Activated naive CD8-positive, alpha-beta T cell treated with anti-CD3 and anti-CD28 coated beads, Interleukin-2, amount 10 ng/mL, durations not matched to agents 7 days and 5 days (primary cell): ENCODE measurements at regions not wholly inside any gene's neighbourhood (a gene's known extent, or its start where the extent isn't known, plus 50 kb on each side); places are given as distances from the start of the nearest gene placed in this dataset.

Experiments
- ATAC-seq: fragments of 150-1000 bp; cut with Tn5 transposase; one replicate; pipeline ENCODE4 v1.10.0; 2021; ENCODE audit warnings: low read depth, moderate library complexity
- POLR2A ChIA-PET: fragments of 350-600 bp; sonication (Branson Sonifier 250); formaldehyde crosslinking; loops from one replicate; lab custom pipeline; 2021; ENCODE audit warnings: antibody characterized with exemption; lab: Charles Lee
- DNase-seq: peaks from one replicate; pipeline ENCODE4 v3.0.0; 2021
- H3K27ac Mint-ChIP-seq: one replicate; pipeline ENCODE4 v1.8.0; 2022; ENCODE audit warnings: mild to moderate bottlenecking, mixed read lengths
- H3K27me3 Mint-ChIP-seq: one replicate; pipeline ENCODE4 v1.8.0; 2022; ENCODE audit warnings: mild to moderate bottlenecking, moderate library complexity, mixed read lengths
- H3K36me3 Mint-ChIP-seq: one replicate; pipeline ENCODE4 v1.8.0; 2021; ENCODE audit warnings: mild to moderate bottlenecking, mixed read lengths
- H3K4me1 Mint-ChIP-seq: one replicate; pipeline ENCODE4 v1.8.0; 2021; ENCODE audit warnings: mixed read lengths
- H3K4me3 Mint-ChIP-seq: one replicate; pipeline ENCODE4 v1.8.0; 2022; ENCODE audit warnings: mild to moderate bottlenecking, moderate library complexity, mixed read lengths
- H3K9me3 Mint-ChIP-seq: one replicate; pipeline ENCODE4 v1.8.0; 2021; ENCODE audit warnings: mixed read lengths

DNA sequence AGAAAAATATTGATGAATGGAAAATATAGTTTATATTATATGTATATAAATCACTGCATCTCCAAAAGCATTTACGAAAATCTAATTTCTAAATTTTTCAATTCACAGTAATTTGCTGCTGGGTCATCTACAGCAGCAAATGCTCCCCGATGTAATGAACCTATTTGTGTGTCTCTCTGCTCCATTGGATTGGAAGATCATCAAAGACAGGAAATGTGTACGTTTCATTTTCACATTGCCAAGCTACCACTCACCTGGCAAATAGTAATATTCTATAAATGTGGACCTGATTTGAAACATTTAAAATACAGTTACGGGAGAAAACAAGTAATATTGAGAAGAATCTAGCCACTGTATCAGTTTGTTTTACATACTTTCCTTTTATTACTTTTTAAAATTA, 317.7 kb downstream of the PAPSS1 start:
- no peak overlapping the region for H3K27ac Mint-ChIP-seq
- H3K9me3 Mint-ChIP-seq: no peaks in the 10 kb centered on the region
- H3K4me3 Mint-ChIP-seq: no peak overlapping the region
- POLR2A ChIA-PET: no interaction called here
- DNase-seq (no peak), ATAC-seq (no peak)
- peaks cover 2% of the 10 kb centered on the region for H3K27me3 Mint-ChIP-seq
- H3K36me3 Mint-ChIP-seq: no peaks in the 10 kb centered on the region
- no peaks in the 10 kb centered on the region for H3K4me1 Mint-ChIP-seq

DNA sequence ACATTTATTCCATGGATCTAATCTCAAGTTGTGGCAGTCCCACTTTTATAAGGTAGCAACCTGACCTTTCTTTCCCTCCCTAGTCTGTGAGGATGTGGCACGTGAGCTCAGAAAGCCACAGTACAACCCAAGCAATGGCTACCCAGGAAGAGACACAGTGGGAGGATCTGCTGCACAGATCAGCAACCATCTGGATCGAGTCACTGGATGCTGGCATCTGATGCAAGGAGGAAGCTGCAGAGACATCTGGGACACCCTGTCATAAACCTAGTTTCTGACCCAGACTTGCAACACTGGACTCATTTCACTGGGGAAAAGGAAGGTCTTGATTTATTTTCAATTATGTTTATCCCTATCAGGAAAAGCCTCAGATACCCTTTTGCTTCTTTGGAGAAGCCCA, 327.1 kb downstream of the PAPSS1 start:
- Mint-ChIP-seq H3K36me3 (no peaks in the 10 kb centered on the region), H3K27ac (no peak overlapping the region), H3K4me1 (no peaks in the 10 kb centered on the region), H3K27me3 (no peaks in the 10 kb centered on the region), H3K4me3 (no peak overlapping the region), H3K9me3 (no peaks in the 10 kb centered on the region)
- POLR2A ChIA-PET: no interaction called here
- no peak for ATAC-seq
- DNase-seq: no peak

DNA sequence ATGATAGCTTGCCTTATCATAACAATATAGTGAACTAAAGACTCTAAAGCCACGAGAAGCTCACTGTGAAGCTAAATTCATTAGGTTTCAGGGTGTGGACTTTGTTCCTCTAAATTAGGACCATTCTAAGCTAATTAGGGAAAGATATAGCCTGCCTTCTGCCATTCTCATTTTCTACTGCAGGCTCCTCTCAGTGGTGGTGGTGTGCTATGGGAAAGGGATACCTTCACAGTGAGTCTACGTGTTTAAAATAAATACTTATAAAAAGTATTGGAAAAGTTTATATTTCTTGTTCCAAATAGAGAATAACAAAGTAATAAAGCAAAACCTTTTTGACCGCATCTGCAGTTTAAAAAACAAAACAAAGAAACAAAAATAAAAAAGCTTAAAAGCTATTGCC, 327.7 kb downstream of the PAPSS1 start:
- Mint-ChIP-seq H3K4me3 (no peak overlapping the region), H3K36me3 (no peaks in the 10 kb centered on the region), H3K27me3 (no peaks in the 10 kb centered on the region), H3K27ac (no peak overlapping the region), H3K4me1 (no peaks in the 10 kb centered on the region), H3K9me3 (no peaks in the 10 kb centered on the region)
- DNase-seq: no peak
- POLR2A ChIA-PET: no interaction called here
- ATAC-seq: no peak

DNA sequence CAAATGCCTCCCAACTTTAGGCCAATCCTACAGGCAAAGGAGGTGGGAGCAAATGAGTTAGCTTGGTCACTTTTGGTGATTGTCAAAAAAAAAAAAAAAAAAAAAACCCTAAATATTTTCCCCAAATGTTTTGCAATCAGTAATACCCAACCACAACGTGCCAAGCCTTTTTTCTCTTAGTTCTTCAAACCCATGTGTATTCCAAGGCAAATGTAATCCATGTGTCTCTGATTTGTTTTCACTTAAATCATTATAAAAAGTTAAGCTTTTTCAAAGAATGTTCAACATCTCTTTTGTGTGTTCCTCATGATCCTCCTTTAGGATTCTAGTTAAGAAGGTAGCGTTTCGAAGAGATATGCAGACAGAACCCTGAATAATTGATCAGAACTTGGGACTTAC, 328.4 kb downstream of the PAPSS1 start:
- ATAC-seq: no peak
- POLR2A ChIA-PET: no interaction called here
- Mint-ChIP-seq H3K4me3 (no peak overlapping the region), H3K4me1 (no peaks in the 10 kb centered on the region), H3K27ac (no peak overlapping the region), H3K9me3 (no peaks in the 10 kb centered on the region), H3K36me3 (no peaks in the 10 kb centered on the region), H3K27me3 (no peaks in the 10 kb centered on the region)
- DNase-seq: no peak

DNA sequence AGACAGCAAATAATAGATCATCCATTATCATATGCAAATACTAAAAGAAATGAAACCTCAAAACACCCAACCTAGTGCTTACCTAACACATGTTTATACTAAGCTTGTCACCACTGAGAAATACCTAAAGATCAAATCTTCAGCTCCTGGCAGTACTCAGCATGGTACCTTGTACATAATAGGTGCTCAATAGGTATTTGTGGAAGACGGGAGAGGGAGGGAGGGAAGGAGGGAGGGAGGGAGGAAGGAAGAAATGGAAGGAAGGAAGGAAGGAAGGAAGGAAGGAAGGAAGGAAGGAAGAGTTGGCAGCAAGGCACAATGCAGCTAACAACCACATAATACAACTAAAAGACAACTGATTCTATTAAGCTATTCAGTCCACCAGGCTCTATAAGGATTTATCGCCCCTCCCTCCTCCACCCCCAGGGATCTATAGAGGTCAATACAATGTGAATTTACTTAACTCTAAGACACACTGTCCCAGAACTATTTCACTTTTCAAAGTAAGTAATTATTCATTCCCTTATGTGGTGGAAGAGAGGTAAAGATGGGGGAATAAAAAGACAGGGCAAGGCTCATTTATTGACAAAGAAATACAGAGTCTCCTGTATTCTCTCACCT, 328.9 kb downstream of the PAPSS1 start:
- H3K27me3 Mint-ChIP-seq: no peaks in the 10 kb centered on the region
- POLR2A ChIA-PET: no interaction called here
- H3K9me3 Mint-ChIP-seq: no peaks in the 10 kb centered on the region
- H3K36me3 Mint-ChIP-seq: no peaks in the 10 kb centered on the region
- H3K4me1 Mint-ChIP-seq: no peaks in the 10 kb centered on the region
- DNase-seq (no peak), ATAC-seq (no peak)
- H3K4me3 Mint-ChIP-seq: no peak overlapping the region
- no peak overlapping the region for H3K27ac Mint-ChIP-seq

DNA sequence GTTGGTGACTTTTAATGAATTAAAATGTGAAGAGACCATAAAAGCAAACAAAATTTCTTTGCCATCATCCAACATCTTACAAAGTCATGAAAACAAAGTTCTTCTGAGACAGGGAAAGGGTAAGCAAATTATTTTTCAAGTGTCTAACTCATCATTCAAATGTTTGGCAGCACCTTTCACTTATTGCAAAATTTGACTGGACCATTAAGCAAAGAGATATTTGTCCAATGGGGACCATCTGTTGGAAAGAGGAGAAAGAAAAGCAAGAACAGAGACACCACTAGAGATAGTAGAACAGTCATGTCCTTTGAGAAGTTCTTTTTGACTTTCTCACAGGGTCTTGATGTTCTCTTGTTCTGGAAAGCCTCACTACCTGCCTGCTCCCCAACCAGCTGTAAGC, 330.1 kb downstream of the PAPSS1 start:
- no peaks in the 10 kb centered on the region for H3K4me1 Mint-ChIP-seq
- H3K36me3 Mint-ChIP-seq: no peaks in the 10 kb centered on the region
- DNase-seq (no peak), ATAC-seq (no peak)
- H3K27ac Mint-ChIP-seq: no peak overlapping the region
- POLR2A ChIA-PET: no interaction called here
- no peak overlapping the region for H3K4me3 Mint-ChIP-seq
- no peaks in the 10 kb centered on the region for H3K27me3 Mint-ChIP-seq
- H3K9me3 Mint-ChIP-seq: no peaks in the 10 kb centered on the region

DNA sequence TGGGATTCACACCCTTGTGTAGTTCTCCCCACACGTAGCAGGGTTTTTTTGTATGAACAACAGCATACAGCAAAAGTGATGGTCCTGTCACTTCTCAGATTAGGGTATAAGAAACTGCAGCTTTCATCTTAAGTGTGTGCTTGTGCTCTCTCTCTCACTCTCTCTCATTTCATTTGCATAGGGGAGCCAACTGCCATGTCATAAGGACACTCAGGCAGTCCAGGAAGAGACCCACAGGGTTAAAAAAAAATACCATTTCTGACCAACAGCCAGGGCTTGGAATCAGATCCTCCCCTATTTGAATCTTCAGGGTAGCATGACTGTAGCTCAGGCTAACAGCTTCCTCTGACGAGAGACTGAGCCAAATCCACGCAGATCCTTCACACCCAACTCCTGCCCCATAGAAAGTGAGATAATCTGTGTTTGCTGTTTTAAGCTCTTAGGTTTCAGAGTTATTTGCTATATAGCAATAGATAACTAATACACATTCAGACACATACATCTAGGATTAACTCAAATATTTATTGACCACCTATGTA, 331.2 kb downstream of the PAPSS1 start:
- H3K4me1 Mint-ChIP-seq: no peaks in the 10 kb centered on the region
- H3K4me3 Mint-ChIP-seq: no peak overlapping the region
- no peak for DNase-seq
- no peaks in the 10 kb centered on the region for H3K9me3 Mint-ChIP-seq
- H3K27me3 Mint-ChIP-seq: no peaks in the 10 kb centered on the region
- ATAC-seq: no peak
- no peak overlapping the region for H3K27ac Mint-ChIP-seq
- POLR2A ChIA-PET: no interaction called here
- no peaks in the 10 kb centered on the region for H3K36me3 Mint-ChIP-seq

DNA sequence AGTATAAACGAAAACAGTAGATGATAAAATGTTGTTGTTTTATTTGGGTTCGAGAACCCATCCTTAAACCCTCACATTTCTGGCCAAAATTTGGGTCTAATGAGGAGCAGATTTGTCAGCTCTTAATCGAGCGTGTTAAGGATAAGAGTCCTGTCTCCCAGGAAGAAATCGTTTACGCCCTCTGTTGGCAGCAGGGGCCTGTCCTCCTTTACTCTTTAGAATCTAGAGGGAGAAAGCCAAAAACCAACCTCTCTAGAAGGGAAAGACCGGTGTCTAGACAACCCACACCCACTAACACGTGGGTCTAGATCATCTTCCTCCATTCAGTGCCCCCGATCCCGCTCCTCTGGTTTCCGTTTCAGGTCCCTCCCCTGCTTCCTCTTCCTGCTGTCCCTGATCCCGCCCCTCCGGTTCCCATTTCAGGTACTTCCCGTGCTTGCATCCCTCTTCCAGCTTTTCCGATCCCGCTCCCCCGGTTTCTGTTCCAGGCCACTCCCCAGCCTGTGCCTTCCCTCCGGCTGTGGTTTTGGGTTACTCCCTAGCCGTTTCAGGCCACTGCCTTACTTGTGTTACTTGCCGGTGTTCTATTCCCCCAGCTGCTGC, 339.1 kb downstream of the PAPSS1 start:
- no peak for ATAC-seq
- H3K27me3 Mint-ChIP-seq: peaks cover 8% of the 10 kb centered on the region
- POLR2A ChIA-PET: no interaction called here
- no peaks in the 10 kb centered on the region for H3K36me3 Mint-ChIP-seq
- no peaks in the 10 kb centered on the region for H3K9me3 Mint-ChIP-seq
- H3K4me3 Mint-ChIP-seq: no peak overlapping the region
- no peak for DNase-seq
- H3K27ac Mint-ChIP-seq: no peak overlapping the region
- H3K4me1 Mint-ChIP-seq: no peaks in the 10 kb centered on the region

DNA sequence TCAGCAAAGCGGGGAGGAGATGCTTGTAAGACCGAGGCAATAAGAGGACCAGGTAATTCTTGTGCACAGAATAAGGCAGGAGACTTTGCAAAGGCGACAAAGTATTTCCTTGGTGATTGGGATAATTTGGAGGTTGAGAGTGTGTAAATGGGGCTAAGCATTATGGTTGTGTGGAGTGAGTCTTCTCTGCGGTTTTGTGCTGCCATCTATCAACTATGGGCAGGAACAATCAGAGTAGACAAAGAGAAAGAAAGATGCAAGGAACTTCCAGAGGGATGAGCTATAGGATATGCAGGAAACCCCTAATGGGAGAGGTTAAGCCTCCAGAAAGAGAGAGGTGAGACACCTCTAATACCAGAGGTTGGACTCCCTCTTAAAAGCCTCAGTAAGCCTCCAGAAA, 339.8 kb downstream of the PAPSS1 start:
- Mint-ChIP-seq H3K27me3 (peaks cover 12% of the 10 kb centered on the region), H3K27ac (no peak overlapping the region), H3K4me3 (no peak overlapping the region), H3K36me3 (no peaks in the 10 kb centered on the region), H3K9me3 (no peaks in the 10 kb centered on the region), H3K4me1 (no peaks in the 10 kb centered on the region)
- ATAC-seq (no peak), DNase-seq (no peak)
- POLR2A ChIA-PET: no interaction called here

DNA sequence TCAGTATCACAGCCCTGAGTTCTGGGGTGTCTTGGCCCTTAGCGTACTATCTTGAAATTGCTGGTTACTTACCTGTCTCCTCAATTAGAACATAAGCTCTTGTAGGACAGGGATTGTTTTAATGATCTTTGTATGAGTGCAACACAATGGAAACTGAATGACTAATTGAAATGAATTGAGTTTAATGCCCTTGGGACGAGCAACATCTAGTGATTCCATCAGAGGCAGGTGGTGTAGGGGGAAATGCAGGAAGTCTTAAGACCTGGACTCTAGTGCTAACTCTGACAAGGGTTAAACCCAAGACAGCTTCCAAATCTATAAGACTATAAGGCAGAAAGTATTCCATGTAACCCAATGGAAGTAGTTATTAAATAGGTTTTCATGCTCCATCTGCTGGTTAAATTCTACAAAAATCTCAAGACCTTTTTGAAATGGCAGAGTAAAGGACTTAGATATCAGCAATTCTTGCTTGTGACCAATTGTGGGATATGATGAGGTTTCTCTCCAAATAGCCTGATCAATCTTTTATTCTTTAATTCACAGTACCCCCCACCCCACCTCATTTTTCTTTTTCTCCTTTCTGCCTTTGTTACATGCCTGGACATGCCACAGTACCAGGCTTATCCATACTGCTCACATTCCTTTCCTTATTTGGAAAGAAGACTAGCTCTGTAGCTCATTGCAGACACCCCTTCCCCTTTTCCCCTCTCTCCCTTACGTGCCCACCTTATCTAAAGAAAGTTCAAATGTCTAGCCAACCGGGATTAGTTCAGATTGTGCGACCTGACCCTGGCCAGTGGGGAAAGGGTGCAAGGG, 340.8 kb downstream of the PAPSS1 start:
- Mint-ChIP-seq H3K4me3 (no peak overlapping the region), H3K36me3 (no peaks in the 10 kb centered on the region), H3K9me3 (no peaks in the 10 kb centered on the region), H3K4me1 (no peaks in the 10 kb centered on the region), H3K27ac (no peak overlapping the region), H3K27me3 (peaks cover 12% of the 10 kb centered on the region)
- ATAC-seq (no peak), DNase-seq (no peak)
- POLR2A ChIA-PET: no interaction called here

DNA sequence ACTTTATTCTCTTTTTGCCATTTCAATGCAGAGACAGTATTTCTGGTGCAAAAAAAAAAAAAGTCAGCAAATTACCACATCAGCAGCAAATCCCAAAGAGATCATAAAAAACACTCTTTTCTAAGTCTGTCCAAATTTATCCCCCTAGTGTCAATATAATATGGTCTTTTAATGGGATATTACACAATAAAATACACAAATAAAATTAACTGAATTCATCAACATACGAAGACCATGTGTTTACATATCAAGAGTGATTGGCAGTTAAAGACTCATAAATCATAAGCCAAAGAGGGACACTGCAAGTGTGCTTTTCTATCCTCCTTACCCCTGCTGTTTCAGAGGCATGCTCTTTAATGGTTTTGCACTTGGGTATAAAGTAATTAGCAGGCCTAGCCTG, 340.2 kb upstream of the DKK2 start:
- Mint-ChIP-seq H3K27ac (no peak overlapping the region), H3K27me3 (peaks cover 12% of the 10 kb centered on the region), H3K9me3 (no peaks in the 10 kb centered on the region), H3K36me3 (no peaks in the 10 kb centered on the region), H3K4me1 (no peaks in the 10 kb centered on the region), H3K4me3 (no peak overlapping the region)
- no peak for ATAC-seq
- POLR2A ChIA-PET: no interaction called here
- no peak for DNase-seq

DNA sequence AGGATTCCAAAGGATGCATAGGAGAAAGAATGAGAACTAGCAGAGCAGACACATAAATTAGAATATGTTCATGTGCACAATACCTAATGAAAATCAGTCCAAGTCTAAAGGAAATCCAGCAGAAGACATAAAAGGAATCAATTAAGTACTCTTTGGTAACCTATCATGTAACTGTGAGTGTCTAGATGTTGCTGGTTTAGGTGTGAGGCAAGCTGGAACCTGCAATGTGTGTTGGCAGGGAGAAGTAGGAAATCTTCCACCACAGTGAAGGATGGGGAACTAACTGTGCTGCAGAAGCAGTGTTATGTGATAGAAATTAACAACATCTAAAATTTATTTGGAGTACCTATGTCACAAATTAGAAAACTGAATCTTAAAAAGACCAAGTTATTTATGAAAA, 330.8 kb upstream of the DKK2 start:
- no peaks in the 10 kb centered on the region for H3K9me3 Mint-ChIP-seq
- POLR2A ChIA-PET: no interaction called here
- H3K4me1 Mint-ChIP-seq: no peaks in the 10 kb centered on the region
- H3K27ac Mint-ChIP-seq: no peak overlapping the region
- ATAC-seq: no peak
- H3K27me3 Mint-ChIP-seq: no peaks in the 10 kb centered on the region
- no peaks in the 10 kb centered on the region for H3K36me3 Mint-ChIP-seq
- DNase-seq: no peak
- no peak overlapping the region for H3K4me3 Mint-ChIP-seq

DNA sequence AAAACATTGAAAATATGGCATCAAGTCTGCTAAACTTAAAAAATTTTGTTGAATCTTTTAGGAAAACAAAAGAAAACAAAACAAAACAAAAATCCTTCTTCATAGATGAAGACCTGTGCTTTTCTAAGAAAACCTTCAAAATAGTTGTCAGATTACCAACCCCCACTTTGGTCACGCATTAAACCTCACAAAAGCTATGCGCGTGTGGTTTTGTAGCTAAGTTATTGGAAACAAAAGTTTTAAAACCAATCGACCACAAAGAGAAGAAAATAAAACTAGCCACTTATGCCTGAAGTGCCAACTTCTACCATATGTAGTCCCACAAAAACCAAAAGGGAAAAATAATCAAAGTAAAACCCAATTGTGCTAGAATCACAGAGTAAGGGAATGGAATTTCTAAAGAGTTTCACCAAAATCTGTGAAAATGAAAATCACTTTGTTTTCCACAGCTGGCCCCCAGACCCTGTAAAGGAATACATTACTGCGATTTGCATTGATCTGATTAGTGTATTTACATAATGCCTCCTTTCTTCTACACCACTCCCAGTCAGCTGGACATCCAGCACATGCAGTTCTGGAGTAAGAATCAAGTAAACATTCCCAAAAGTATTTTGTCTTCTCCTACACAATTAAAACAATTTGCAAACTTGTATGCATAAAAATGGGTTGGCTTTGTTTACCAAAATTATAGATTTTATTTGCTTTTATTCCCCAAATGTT, 330.1 kb upstream of the DKK2 start:
- POLR2A ChIA-PET: no interaction called here
- ATAC-seq (no peak), DNase-seq (no peak)
- Mint-ChIP-seq H3K27ac (no peak overlapping the region), H3K4me1 (no peaks in the 10 kb centered on the region), H3K36me3 (no peaks in the 10 kb centered on the region), H3K4me3 (no peak overlapping the region), H3K27me3 (no peaks in the 10 kb centered on the region), H3K9me3 (no peaks in the 10 kb centered on the region)
